ENCODE measurements at regions not wholly inside any gene's neighbourhood (a gene's known extent, or its start where the extent isn't known, plus 50 kb on each side); places are given as distances from the start of the nearest gene placed in this dataset.

DNA sequence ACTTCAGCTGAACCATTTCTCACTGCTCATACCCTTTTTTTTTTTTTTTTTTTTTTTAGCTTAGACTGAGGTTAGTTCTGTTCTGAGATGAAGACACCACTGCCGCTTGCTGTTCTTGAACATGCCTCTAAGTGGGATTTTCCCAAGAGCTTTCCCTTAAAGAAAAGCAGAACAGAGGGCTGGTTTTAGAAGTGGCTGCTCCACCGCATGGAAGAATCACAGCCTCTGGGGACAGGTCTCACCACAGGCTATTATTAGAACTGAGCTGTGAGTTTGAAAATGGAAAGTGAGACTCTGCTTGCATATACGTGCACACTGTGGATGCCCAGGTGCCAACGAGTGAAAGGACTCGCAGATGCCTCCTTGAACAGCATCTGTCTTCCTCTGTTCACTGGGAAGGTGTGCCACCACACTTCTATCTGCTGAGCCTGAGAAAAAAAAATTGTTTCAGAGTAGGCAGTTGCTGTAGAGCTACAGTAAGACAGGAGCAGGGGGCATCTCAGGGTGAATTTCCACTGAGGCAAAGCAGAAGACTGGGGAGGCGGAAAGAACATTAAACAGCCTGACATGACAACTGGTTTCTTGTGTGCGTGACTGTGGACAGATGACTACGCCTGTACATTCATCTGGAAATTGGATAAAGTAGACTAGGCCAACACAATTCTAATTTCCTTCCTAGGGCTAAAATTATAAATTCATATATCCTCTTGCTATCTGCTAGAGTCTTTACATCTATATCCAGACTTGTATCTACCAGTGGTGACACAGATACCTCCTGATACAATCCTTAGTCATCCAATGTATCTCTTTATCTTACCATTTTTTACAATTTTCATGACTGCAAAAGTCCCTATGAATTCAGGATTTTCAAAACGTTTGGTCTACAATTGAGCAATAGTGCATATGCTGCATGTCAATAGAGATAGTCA, 1045.7 kb upstream of the CELF4 start:
- TF ChIP-seq EZH2phosphoT487 (IDR thresholded peaks at IDR 0.05; ENCODE audit: borderline replicate concordance, low read length) (no peak), EZH2 (IDR thresholded peaks at IDR 0.05; ENCODE audit: low read length, unreplicated experiment) (no peak)
- TF ChIP-seq, protein P1, sequence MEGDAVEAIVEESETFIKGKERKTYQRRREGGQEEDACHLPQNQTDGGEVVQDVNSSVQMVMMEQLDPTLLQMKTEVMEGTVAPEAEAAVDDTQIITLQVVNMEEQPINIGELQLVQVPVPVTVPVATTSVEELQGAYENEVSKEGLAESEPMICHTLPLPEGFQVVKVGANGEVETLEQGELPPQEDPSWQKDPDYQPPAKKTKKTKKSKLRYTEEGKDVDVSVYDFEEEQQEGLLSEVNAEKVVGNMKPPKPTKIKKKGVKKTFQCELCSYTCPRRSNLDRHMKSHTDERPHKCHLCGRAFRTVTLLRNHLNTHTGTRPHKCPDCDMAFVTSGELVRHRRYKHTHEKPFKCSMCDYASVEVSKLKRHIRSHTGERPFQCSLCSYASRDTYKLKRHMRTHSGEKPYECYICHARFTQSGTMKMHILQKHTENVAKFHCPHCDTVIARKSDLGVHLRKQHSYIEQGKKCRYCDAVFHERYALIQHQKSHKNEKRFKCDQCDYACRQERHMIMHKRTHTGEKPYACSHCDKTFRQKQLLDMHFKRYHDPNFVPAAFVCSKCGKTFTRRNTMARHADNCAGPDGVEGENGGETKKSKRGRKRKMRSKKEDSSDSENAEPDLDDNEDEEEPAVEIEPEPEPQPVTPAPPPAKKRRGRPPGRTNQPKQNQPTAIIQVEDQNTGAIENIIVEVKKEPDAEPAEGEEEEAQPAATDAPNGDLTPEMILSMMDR (conservative IDR thresholded peaks at IDR 0.05; ENCODE audit: low read depth, low read length), result no peak
